ENCODE measurements at regions not wholly inside any gene's neighbourhood (a gene's known extent, or its start where the extent isn't known, plus 50 kb on each side); places are given as distances from the start of the nearest gene placed in this dataset.

DNA sequence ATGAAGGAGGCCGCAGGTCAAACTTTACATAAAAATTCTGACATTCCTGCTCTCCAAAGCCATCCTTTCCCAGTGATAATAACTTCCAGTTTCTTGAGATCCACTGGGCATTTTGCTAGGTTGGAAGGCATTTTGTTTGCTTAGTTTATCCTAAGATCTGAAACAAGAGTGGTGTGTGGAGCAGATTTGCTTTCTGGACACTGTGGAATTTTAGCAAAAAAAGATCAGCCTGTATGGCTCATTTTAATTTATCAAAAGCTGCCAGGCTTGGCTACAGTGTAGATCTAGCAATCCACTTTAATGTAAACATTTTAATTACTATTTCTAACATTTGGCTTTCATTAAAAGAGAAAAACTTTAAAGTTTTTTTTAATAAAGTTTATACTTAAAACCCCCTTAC is 124.8 kb downstream of the SAMD9 start:
- no peak overlapping the region for H2BK120ac ChIP-seq (ENCODE audit: insufficient read depth, low read length, poor library complexity)
- DNase-seq: no peak
- H3K9me3 ChIP-seq (ENCODE audit: insufficient read depth, low read depth, low read length): no peaks in the 10 kb centered on the region
- H4K91ac ChIP-seq (ENCODE audit: low read depth, low read length): no peak overlapping the region
- H2AK5ac ChIP-seq (ENCODE audit: low read length): no peak overlapping the region
- no peak overlapping the region for H3K27ac ChIP-seq (ENCODE audit: low read depth, low read length)
- H2BK5ac ChIP-seq (ENCODE audit: low read depth, low read length, poor library complexity): no peak overlapping the region
- no CpG with 5 or more reads among the region's 1 CpG for WGBS (ENCODE audit: extremely low coverage, insufficient coverage, insufficient read length)
- H2AFZ ChIP-seq (ENCODE audit: insufficient read depth, low read length, poor library complexity): no peak overlapping the region
- no peak overlapping the region for H4K8ac ChIP-seq (ENCODE audit: low read depth, low read length)
- no peak overlapping the region for H3K4me3 ChIP-seq (ENCODE audit: low read depth, low read length)
- no peak overlapping the region for H3K4ac ChIP-seq (ENCODE audit: low read depth, low read length)
- H3K79me1 ChIP-seq (ENCODE audit: low read length): no peaks in the 10 kb centered on the region
- H2BK12ac ChIP-seq (ENCODE audit: low read length): no peak overlapping the region
- H3K79me2 ChIP-seq (ENCODE audit: control insufficient read depth, insufficient read depth, low read length, poor library complexity): no peaks in the 10 kb centered on the region
- H3K27me3 ChIP-seq (ENCODE audit: insufficient read depth, low read length): no peaks in the 10 kb centered on the region
- no peak overlapping the region for H3K9ac ChIP-seq (ENCODE audit: low read length)
- no peak overlapping the region for H3K18ac ChIP-seq (ENCODE audit: low read length)
- no peaks in the 10 kb centered on the region for H3K36me3 ChIP-seq (ENCODE audit: control insufficient read depth in 1 of 2, insufficient read depth in 2 of 2, low read length in 2 of 2)
- no peak overlapping the region for H4K12ac ChIP-seq (ENCODE audit: low read depth, low read length)
- H3K23ac ChIP-seq (ENCODE audit: low read length): no peak overlapping the region
- H3K4me2 ChIP-seq (ENCODE audit: low read length): no peak overlapping the region
- no peak overlapping the region for H3K14ac ChIP-seq (ENCODE audit: low read length)
- no peaks in the 10 kb centered on the region for H3K4me1 ChIP-seq (ENCODE audit: control insufficient read depth in 1 of 2, insufficient read depth in 2 of 2, low read length in 2 of 2)

- no peak overlapping the region for H4K12ac ChIP-seq (ENCODE audit: low read depth, low read length)
- no peak overlapping the region for H3K23ac ChIP-seq (ENCODE audit: low read length)
- no peak overlapping the region for H3K18ac ChIP-seq (ENCODE audit: low read length)
- H2BK120ac ChIP-seq (ENCODE audit: insufficient read depth, low read length, poor library complexity): no peak overlapping the region
- no peaks in the 10 kb centered on the region for H3K79me2 ChIP-seq (ENCODE audit: control insufficient read depth, insufficient read depth, low read length, poor library complexity)
- no peak overlapping the region for H4K8ac ChIP-seq (ENCODE audit: low read depth, low read length)
- H4K91ac ChIP-seq (ENCODE audit: low read depth, low read length): no peak overlapping the region
- no peak overlapping the region for H2BK5ac ChIP-seq (ENCODE audit: low read depth, low read length, poor library complexity)
- no peak for DNase-seq
- no peak overlapping the region for H2BK12ac ChIP-seq (ENCODE audit: low read length)
- WGBS (ENCODE audit: extremely low coverage, insufficient coverage, insufficient read length): no CpG with 5 or more reads among the region's 3 CpGs
- H3K36me3 ChIP-seq (ENCODE audit: control insufficient read depth in 1 of 2, insufficient read depth in 2 of 2, low read length in 2 of 2): no peaks in the 10 kb centered on the region
- H3K14ac ChIP-seq (ENCODE audit: low read length): no peak overlapping the region
- no peaks in the 10 kb centered on the region for H3K4me1 ChIP-seq (ENCODE audit: control insufficient read depth in 1 of 2, insufficient read depth in 2 of 2, low read length in 2 of 2)
- no peak overlapping the region for H3K9ac ChIP-seq (ENCODE audit: low read length)
- no peak overlapping the region for H3K4ac ChIP-seq (ENCODE audit: low read depth, low read length)
- H3K27ac ChIP-seq (ENCODE audit: low read depth, low read length): no peak overlapping the region
- no peak overlapping the region for H2AK5ac ChIP-seq (ENCODE audit: low read length)
- H3K9me3 ChIP-seq (ENCODE audit: insufficient read depth, low read depth, low read length): no peaks in the 10 kb centered on the region
- no peak overlapping the region for H3K4me3 ChIP-seq (ENCODE audit: low read depth, low read length)
- H3K4me2 ChIP-seq (ENCODE audit: low read length): no peak overlapping the region
- H2AFZ ChIP-seq (ENCODE audit: insufficient read depth, low read length, poor library complexity): no peak overlapping the region
- no peaks in the 10 kb centered on the region for H3K79me1 ChIP-seq (ENCODE audit: low read length)
- H3K27me3 ChIP-seq (ENCODE audit: insufficient read depth, low read length): no peaks in the 10 kb centered on the region
Measured at GRCh38 chr7:92992483-92992882, 125.3 kb downstream of the SAMD9 start.

DNA sequence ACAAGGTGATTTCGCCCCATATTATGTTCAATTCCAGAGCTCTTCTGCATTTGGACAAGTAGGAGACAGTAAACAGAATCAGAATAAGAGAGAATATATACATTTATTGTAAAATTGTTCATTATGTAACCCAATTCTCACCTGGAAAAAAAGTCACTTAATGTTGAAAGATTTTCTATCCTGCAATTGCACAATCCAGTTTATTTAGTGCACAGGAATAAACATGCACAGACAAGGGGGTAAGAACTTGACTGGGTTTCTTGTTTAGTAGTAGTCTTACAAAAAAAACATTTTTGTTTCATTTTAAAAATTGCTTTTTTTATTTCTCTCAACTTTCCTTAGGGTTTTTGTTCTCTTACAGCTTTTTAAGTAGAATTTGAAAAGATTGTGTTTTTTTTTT is 126.6 kb downstream of the SAMD9 start:
- no peaks in the 10 kb centered on the region for H3K27me3 ChIP-seq (ENCODE audit: insufficient read depth, low read length)

GRCh38 chr7:92988941-92989545 is 128.7 kb downstream of the SAMD9 start:
- WGBS (ENCODE audit: extremely low coverage, insufficient coverage, insufficient read length): no CpG with 5 or more reads among the region's 3 CpGs
- Histone ChIP-seq H3K79me2 (ENCODE audit: control insufficient read depth, insufficient read depth, low read length, poor library complexity) (no peaks in the 10 kb centered on the region), H3K36me3 (ENCODE audit: control insufficient read depth in 1 of 2, insufficient read depth in 2 of 2, low read length in 2 of 2) (no peaks in the 10 kb centered on the region), H3K23ac (ENCODE audit: low read length) (no peak overlapping the region), H2BK5ac (ENCODE audit: low read depth, low read length, poor library complexity) (no peak overlapping the region), H3K27me3 (ENCODE audit: insufficient read depth, low read length) (no peaks in the 10 kb centered on the region), H2BK12ac (ENCODE audit: low read length) (no peak overlapping the region), H4K8ac (ENCODE audit: low read depth, low read length) (no peak overlapping the region), H4K12ac (ENCODE audit: low read depth, low read length) (no peak overlapping the region), H3K14ac (ENCODE audit: low read length) (no peak overlapping the region), H2AFZ (ENCODE audit: insufficient read depth, low read length, poor library complexity) (no peak overlapping the region), H4K91ac (ENCODE audit: low read depth, low read length) (no peak overlapping the region), H3K79me1 (ENCODE audit: low read length) (no peaks in the 10 kb centered on the region), H3K18ac (ENCODE audit: low read length) (no peak overlapping the region), H3K9ac (ENCODE audit: low read length) (no peak overlapping the region), H3K9me3 (ENCODE audit: insufficient read depth, low read depth, low read length) (no peaks in the 10 kb centered on the region), H3K4me2 (ENCODE audit: low read length) (no peak overlapping the region), H3K4ac (ENCODE audit: low read depth, low read length) (no peak overlapping the region), H3K4me1 (ENCODE audit: control insufficient read depth in 1 of 2, insufficient read depth in 2 of 2, low read length in 2 of 2) (no peaks in the 10 kb centered on the region), H2BK120ac (ENCODE audit: insufficient read depth, low read length, poor library complexity) (no peak overlapping the region), H2AK5ac (ENCODE audit: low read length) (no peak overlapping the region), H3K4me3 (ENCODE audit: low read depth, low read length) (no peak overlapping the region), H3K27ac (ENCODE audit: low read depth, low read length) (no peak overlapping the region)
- no peak for DNase-seq

More for the DNA sequence above, 126.6 kb downstream of the SAMD9 start:
- no peak overlapping the region for H3K23ac ChIP-seq (ENCODE audit: low read length)
- H2BK5ac ChIP-seq (ENCODE audit: low read depth, low read length, poor library complexity): no peak overlapping the region
- H3K4me2 ChIP-seq (ENCODE audit: low read length): no peak overlapping the region
- H3K14ac ChIP-seq (ENCODE audit: low read length): no peak overlapping the region
- H3K9ac ChIP-seq (ENCODE audit: low read length): no peak overlapping the region
- no peaks in the 10 kb centered on the region for H3K4me1 ChIP-seq (ENCODE audit: control insufficient read depth in 1 of 2, insufficient read depth in 2 of 2, low read length in 2 of 2)
- no peak overlapping the region for H3K4me3 ChIP-seq (ENCODE audit: low read depth, low read length)
- no peaks in the 10 kb centered on the region for H3K79me1 ChIP-seq (ENCODE audit: low read length)
- no peak overlapping the region for H3K27ac ChIP-seq (ENCODE audit: low read depth, low read length)
- H2BK12ac ChIP-seq (ENCODE audit: low read length): no peak overlapping the region
- no peaks in the 10 kb centered on the region for H3K9me3 ChIP-seq (ENCODE audit: insufficient read depth, low read depth, low read length)
- H2BK120ac ChIP-seq (ENCODE audit: insufficient read depth, low read length, poor library complexity): no peak overlapping the region
- H3K4ac ChIP-seq (ENCODE audit: low read depth, low read length): no peak overlapping the region
- H4K91ac ChIP-seq (ENCODE audit: low read depth, low read length): no peak overlapping the region
- WGBS (ENCODE audit: extremely low coverage, insufficient coverage, insufficient read length): no CpG with 5 or more reads among the region's 1 CpG
- H2AK5ac ChIP-seq (ENCODE audit: low read length): no peak overlapping the region
- no peak overlapping the region for H4K12ac ChIP-seq (ENCODE audit: low read depth, low read length)
- H3K79me2 ChIP-seq (ENCODE audit: control insufficient read depth, insufficient read depth, low read length, poor library complexity): no peaks in the 10 kb centered on the region
- H3K18ac ChIP-seq (ENCODE audit: low read length): no peak overlapping the region
- no peak for DNase-seq
- no peak overlapping the region for H2AFZ ChIP-seq (ENCODE audit: insufficient read depth, low read length, poor library complexity)
- H4K8ac ChIP-seq (ENCODE audit: low read depth, low read length): no peak overlapping the region
- no peaks in the 10 kb centered on the region for H3K36me3 ChIP-seq (ENCODE audit: control insufficient read depth in 1 of 2, insufficient read depth in 2 of 2, low read length in 2 of 2)

Measured in trophoblast cell (in vitro differentiated cells and primary cell).